NCI-H1092 treated with DMSO at 0.1 percent for 48 hours (cell line): ENCODE measurements at regions not wholly inside any gene's neighbourhood (a gene's known extent, or its start where the extent isn't known, plus 50 kb on each side); places are given as distances from the start of the nearest gene placed in this dataset.

Experiments
- DNase-seq: peaks from one replicate; lab custom pipeline; 2025; lab: John Stamatoyannopoulos, UW

- no peak for DNase-seq
Observed at GRCh38 chr2:45178854-45179253, 169.6 kb upstream of the SIX2 start.

GRCh38 chr2:45178359-45178758, 169.1 kb upstream of the SIX2 start:
- no peak for DNase-seq

- no peak for DNase-seq
Observed at GRCh38 chr2:45177870-45178269, 168.6 kb upstream of the SIX2 start.

- DNase-seq: no peak
Observed at GRCh38 chr2:45176390-45176789, 167.1 kb upstream of the SIX2 start.

- no peak for DNase-seq
Observed at GRCh38 chr2:45173513-45173912, 164.3 kb upstream of the SIX2 start.

GRCh38 chr2:45172760-45173392, 163.6 kb upstream of the SIX2 start:
- DNase-seq: no peak

- no peak for DNase-seq
Observed at GRCh38 chr2:45172142-45172541, 162.9 kb upstream of the SIX2 start.

- DNase-seq: no peak
Observed at GRCh38 chr2:45171136-45171501, 161.9 kb upstream of the SIX2 start.

GRCh38 chr2:45170191-45171135, 161.2 kb upstream of the SIX2 start:
- DNase-seq: no peak

- peak; percentile 53 for DNase-seq
Observed at GRCh38 chr2:45169339-45170190, 160.3 kb upstream of the SIX2 start.

- peak; percentile 59 for DNase-seq
Observed at GRCh38 chr2:45168711-45169338, 159.6 kb upstream of the SIX2 start.

GRCh38 chr2:45167920-45168629, 158.8 kb upstream of the SIX2 start:
- DNase-seq: peak; percentile 59

GRCh38 chr2:45166229-45166890, 157.1 kb upstream of the SIX2 start:
- DNase-seq: peak; percentile 36

GRCh38 chr2:45162711-45163110, 153.5 kb upstream of the SIX2 start:
- no peak for DNase-seq

- no peak for DNase-seq
Observed at GRCh38 chr2:45156605-45157004, 147.4 kb upstream of the SIX2 start.

- DNase-seq: no peak
Observed at GRCh38 chr2:45154606-45155155, 145.4 kb upstream of the SIX2 start.

GRCh38 chr2:45154144-45154543, 144.9 kb upstream of the SIX2 start:
- DNase-seq: no peak

- no peak for DNase-seq
Observed at GRCh38 chr2:45153121-45153520, 143.9 kb upstream of the SIX2 start.

- DNase-seq: no peak
Observed at GRCh38 chr2:45152691-45153090, 143.4 kb upstream of the SIX2 start.

GRCh38 chr2:45145073-45145899, 136.0 kb upstream of the SIX2 start:
- DNase-seq: no peak
